Uterus (tissue), 3 donors: ENCODE measurements at regions not wholly inside any gene's neighbourhood (a gene's known extent, or its start where the extent isn't known, plus 50 kb on each side); places are given as distances from the start of the nearest gene placed in this dataset.

Experiments
- DNase-seq, 2 donors: peaks; one replicate each; pipeline ENCODE4 v3.0.0-alpha.2; 2019 to 2020
- H3K27ac ChIP-seq, 2 donors: fragments of 200-600 bp; sonication (generic); 1 replicate in 1 of 2; 2 replicates in 1 of 2; pipeline ENCODE4 v1.5.1; 2016 to 2018
- H3K27me3 ChIP-seq, 2 donors: fragments of 200-600 bp; sonication (generic); one replicate each; pipeline ENCODE4 v1.5.1; 2018 to 2019; ENCODE audit warnings: control low read depth in 1 of 2
- H3K36me3 ChIP-seq, 2 donors: fragments of 200-600 bp; sonication (generic); one replicate each; pipeline ENCODE4 v1.5.1; 2019; ENCODE audit warnings: control low read depth in 1 of 2
- H3K4me1 ChIP-seq, 2 donors: fragments of 200-600 bp; sonication (generic); one replicate each; pipeline ENCODE4 v1.5.1; 2018 to 2019; ENCODE audit warnings: control low read depth in 1 of 2
- H3K4me3 ChIP-seq, 2 donors: fragments of 200-600 bp; sonication (generic); 1 replicate in 1 of 2; 2 replicates in 1 of 2; pipeline ENCODE4 v1.5.1; 2018 to 2019; ENCODE audit warnings: mild to moderate bottlenecking in 1 of 2
- H3K9me3 ChIP-seq, 2 donors: fragments of 200-600 bp; sonication (generic); one replicate each; pipeline ENCODE4 v1.5.1; 2019; ENCODE audit warnings: control low read depth in 1 of 2
- CTCF ChIP-seq, 4 experiments: fragments of 200-600 bp in 2 of 4; fragments of 450-650 bp in 2 of 4; sonication (generic) in 2 of 4; IDR thresholded peaks; one replicate each; pipeline ENCODE4 v1.5.1; 2016 to 2019; ENCODE audit warnings: antibody characterized with exemption in 4 of 4, mild to moderate bottlenecking in 2 of 4, moderate library complexity in 1 of 4
- POLR2A ChIP-seq, 2 donors: fragments of 450-650 bp; IDR thresholded peaks; one replicate each; pipeline ENCODE4 v1.6.1; 2016; ENCODE audit warnings: antibody characterized with exemption in 2 of 2, mild to moderate bottlenecking in 1 of 2, moderate library complexity in 1 of 2
- intact Hi-C: fragments of 100-400 bp; cut with DNase I; formaldehyde crosslinking; loops from one replicate; pipeline ENCODE4 v1.15.1; 2023; ENCODE audit warnings: low total_unique reads
- donor health status: DM: yes; HTN: yes; CAD: no.

- intact Hi-C loops: no loop called here
- H3K36me3 ChIP-seq: no peaks in the 10 kb centered on the region
- H3K4me3 ChIP-seq: no peak overlapping the region
- no peak for DNase-seq
- no peak overlapping the region for H3K27ac ChIP-seq
- no peaks in the 10 kb centered on the region for H3K4me1 ChIP-seq
- no peak for TF ChIP-seq CTCF (IDR thresholded peaks at IDR 0.05)
- TF ChIP-seq POLR2A (IDR thresholded peaks at IDR 0.05): no peak
- no peaks in the 10 kb centered on the region for H3K9me3 ChIP-seq
- no peaks in the 10 kb centered on the region for H3K27me3 ChIP-seq
These were observed 1119.6 kb upstream of the FLRT2 start for GRCh38 chr14:84410344-84410743.

GRCh38 chr14:84420221-84420620 lies 1109.7 kb upstream of the FLRT2 start:
- intact Hi-C loops: no loop called here
- TF ChIP-seq POLR2A (IDR thresholded peaks at IDR 0.05): no peak
- no peak for TF ChIP-seq CTCF (IDR thresholded peaks at IDR 0.05)
- no peaks in the 10 kb centered on the region for H3K36me3 ChIP-seq
- H3K27ac ChIP-seq: no peak overlapping the region
- no peaks in the 10 kb centered on the region for H3K4me1 ChIP-seq
- H3K9me3 ChIP-seq: no peaks in the 10 kb centered on the region
- no peaks in the 10 kb centered on the region for H3K27me3 ChIP-seq
- no peak overlapping the region for H3K4me3 ChIP-seq
- no peak for DNase-seq

GRCh38 chr14:84421621-84422020 lies 1108.3 kb upstream of the FLRT2 start:
- H3K9me3 ChIP-seq: no peaks in the 10 kb centered on the region
- H3K27ac ChIP-seq: no peak overlapping the region
- no peaks in the 10 kb centered on the region for H3K4me1 ChIP-seq
- intact Hi-C loops: no loop called here
- TF ChIP-seq POLR2A (IDR thresholded peaks at IDR 0.05): no peak
- no peak for TF ChIP-seq CTCF (IDR thresholded peaks at IDR 0.05)
- H3K27me3 ChIP-seq: no peaks in the 10 kb centered on the region
- H3K36me3 ChIP-seq: no peaks in the 10 kb centered on the region
- DNase-seq: no peak
- H3K4me3 ChIP-seq: no peak overlapping the region

- H3K27ac ChIP-seq: no peak overlapping the region
- intact Hi-C loops: no loop called here
- no peak overlapping the region for H3K4me3 ChIP-seq
- no peaks in the 10 kb centered on the region for H3K4me1 ChIP-seq
- TF ChIP-seq POLR2A (IDR thresholded peaks at IDR 0.05) (no peak), CTCF (IDR thresholded peaks at IDR 0.05) (no peak)
- DNase-seq: no peak
- no peaks in the 10 kb centered on the region for H3K27me3 ChIP-seq
- H3K9me3 ChIP-seq: no peaks in the 10 kb centered on the region
- H3K36me3 ChIP-seq: no peaks in the 10 kb centered on the region
These were observed 1104.0 kb upstream of the FLRT2 start for GRCh38 chr14:84425968-84426367.

- Histone ChIP-seq H3K4me1 (no peaks in the 10 kb centered on the region), H3K27me3 (no peaks in the 10 kb centered on the region), H3K27ac (no peak overlapping the region), H3K36me3 (no peaks in the 10 kb centered on the region), H3K4me3 (no peak overlapping the region), H3K9me3 (no peaks in the 10 kb centered on the region)
- intact Hi-C loops: no loop called here
- TF ChIP-seq CTCF (IDR thresholded peaks at IDR 0.05) (no peak), POLR2A (IDR thresholded peaks at IDR 0.05) (no peak)
- DNase-seq: no peak
These were observed 1097.3 kb upstream of the FLRT2 start for GRCh38 chr14:84432676-84433075.
